ENCODE measurements at regions not wholly inside any gene's neighbourhood (a gene's known extent, or its start where the extent isn't known, plus 50 kb on each side); places are given as distances from the start of the nearest gene placed in this dataset.

- FAIRE-seq (no peak), DNase-seq (ENCODE audit: insufficient read length, low spot score) (no peak)
Measured at GRCh38 chr5:7330256-7330655, 65.7 kb upstream of the ADCY2 start.

- FAIRE-seq (no peak), DNase-seq (ENCODE audit: insufficient read length, low spot score) (no peak)
Measured at GRCh38 chr5:7331131-7331530, 64.8 kb upstream of the ADCY2 start.

Data from HTR-8/SVneo (cell line).